ENCODE measurements at regions not wholly inside any gene's neighbourhood (a gene's known extent, or its start where the extent isn't known, plus 50 kb on each side); places are given as distances from the start of the nearest gene placed in this dataset.

GRCh38 chr12:90836689-90837088 is 118.3 kb downstream of the CCER1 start:
- TF ChIP-seq CTCF (IDR thresholded peaks at IDR 0.05 in 8 of 11, conservative IDR thresholded peaks at IDR 0.05 in 3 of 11) (no peak), POLR2AphosphoS5 (IDR thresholded peaks at IDR 0.05) (no peak)

Data from spleen (tissue), 7 donors.